AG10803 (cell line): ENCODE measurements at regions not wholly inside any gene's neighbourhood (a gene's known extent, or its start where the extent isn't known, plus 50 kb on each side); places are given as distances from the start of the nearest gene placed in this dataset.

ENCODE experiments used
- DNase-seq: peaks from one replicate; pipeline ENCODE4 v3.0.0; 2010; ENCODE audit warnings: low read depth
- H3K4me3 ChIP-seq: 2 replicates; pipeline ENCODE4 v1.5.1; 2011; ENCODE audit warnings: mild to moderate bottlenecking, low read length, control low read depth
- TF ChIP-seq, protein P1 (sequence below): conservative IDR thresholded peaks from 2 replicates; pipeline ENCODE4 v1.5.1; 2011; ENCODE audit warnings: mild to moderate bottlenecking, low read length, control low read depth, inconsistent platforms

DNA sequence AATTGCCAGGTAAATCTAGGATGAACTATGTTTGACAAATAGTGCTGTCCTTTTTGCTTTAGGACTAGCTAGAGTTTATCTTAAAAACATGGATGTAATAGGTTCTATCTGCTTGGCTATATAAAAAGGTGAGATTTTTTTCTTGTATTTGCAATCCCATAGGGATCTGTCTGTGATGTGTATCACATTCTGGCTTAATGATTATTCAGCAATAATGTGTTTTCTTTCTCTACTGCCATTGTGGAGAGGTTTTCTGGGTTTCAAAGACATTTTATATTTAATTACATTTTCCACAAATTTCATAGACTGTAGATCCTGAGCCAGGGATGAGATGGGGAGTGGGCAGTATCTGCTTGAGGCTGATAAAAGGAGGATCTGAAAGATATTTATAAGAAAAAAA is 277.8 kb upstream of the SLITRK5 start:
- DNase-seq, result no peak
- no peak overlapping the region for H3K4me3 ChIP-seq
- TF ChIP-seq, protein P1, sequence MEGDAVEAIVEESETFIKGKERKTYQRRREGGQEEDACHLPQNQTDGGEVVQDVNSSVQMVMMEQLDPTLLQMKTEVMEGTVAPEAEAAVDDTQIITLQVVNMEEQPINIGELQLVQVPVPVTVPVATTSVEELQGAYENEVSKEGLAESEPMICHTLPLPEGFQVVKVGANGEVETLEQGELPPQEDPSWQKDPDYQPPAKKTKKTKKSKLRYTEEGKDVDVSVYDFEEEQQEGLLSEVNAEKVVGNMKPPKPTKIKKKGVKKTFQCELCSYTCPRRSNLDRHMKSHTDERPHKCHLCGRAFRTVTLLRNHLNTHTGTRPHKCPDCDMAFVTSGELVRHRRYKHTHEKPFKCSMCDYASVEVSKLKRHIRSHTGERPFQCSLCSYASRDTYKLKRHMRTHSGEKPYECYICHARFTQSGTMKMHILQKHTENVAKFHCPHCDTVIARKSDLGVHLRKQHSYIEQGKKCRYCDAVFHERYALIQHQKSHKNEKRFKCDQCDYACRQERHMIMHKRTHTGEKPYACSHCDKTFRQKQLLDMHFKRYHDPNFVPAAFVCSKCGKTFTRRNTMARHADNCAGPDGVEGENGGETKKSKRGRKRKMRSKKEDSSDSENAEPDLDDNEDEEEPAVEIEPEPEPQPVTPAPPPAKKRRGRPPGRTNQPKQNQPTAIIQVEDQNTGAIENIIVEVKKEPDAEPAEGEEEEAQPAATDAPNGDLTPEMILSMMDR, result no peak

GRCh38 chr13:87398047-87398446 is 273.1 kb upstream of the SLITRK5 start:
- H3K4me3 ChIP-seq, result no peak overlapping the region
- no peak for DNase-seq
- TF ChIP-seq, protein P1, result no peak

DNA sequence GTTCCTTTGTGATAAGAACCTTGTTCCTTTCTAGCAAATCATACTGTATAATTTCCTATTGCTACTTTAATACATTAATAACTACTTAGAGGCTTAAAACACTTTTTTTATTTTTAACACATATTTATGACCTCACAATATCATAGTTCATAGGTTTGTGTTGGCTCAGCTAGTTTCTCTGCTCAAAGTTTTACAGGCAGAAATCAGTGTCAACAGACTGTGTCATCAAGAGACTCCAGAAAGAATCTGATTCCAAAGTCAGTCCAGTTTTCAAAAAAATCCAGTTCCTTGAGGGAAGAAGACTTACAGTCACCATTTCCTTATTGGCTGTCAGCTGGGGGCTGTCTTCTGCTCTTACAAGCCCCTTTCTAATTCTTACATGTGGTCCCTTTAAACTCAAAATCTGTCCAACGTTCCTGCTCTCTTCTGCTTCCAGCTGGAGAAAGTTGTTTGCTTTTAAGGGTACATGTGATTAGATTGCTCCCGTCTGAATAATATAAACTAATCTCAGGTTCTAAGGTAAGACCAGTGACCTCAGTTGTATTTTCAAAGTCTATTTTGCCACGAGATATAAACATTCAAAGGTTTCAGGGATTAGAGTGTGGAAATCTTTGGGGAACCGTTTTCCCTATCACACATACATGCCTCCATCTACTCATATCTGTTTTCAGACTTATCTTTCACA is 267.3 kb upstream of the SLITRK5 start:
- no peak for DNase-seq
- TF ChIP-seq, protein P1, result no peak

GRCh38 chr13:87426742-87427141 is 244.4 kb upstream of the SLITRK5 start:
- TF ChIP-seq, protein P1, result no peak
- no peak overlapping the region for H3K4me3 ChIP-seq
- no peak for DNase-seq

More for the DNA sequence above, 267.3 kb upstream of the SLITRK5 start:
- H3K4me3 ChIP-seq, result no peak overlapping the region

- TF ChIP-seq, protein P1, result no peak
- DNase-seq, result no peak
- no peak overlapping the region for H3K4me3 ChIP-seq
These were observed 227.0 kb upstream of the SLITRK5 start for GRCh38 chr13:87444135-87444534.

DNA sequence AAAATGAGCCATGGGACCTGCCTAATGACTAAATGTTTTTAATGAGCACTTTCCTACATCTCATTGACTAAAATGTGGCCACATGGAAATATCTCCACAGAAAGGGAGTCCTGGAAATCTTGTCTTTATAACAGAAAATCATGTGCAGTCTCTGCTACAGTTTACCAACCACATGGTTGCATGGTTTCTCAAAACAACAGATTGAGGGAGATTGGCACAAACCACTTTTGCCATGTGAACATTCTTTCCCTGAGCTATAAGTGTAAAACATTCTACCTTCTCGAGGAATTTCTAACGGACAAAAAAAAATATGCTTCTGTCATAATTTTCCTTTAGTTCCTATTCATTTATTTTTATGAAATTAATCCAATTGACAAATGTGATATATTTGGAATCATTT is 218.9 kb upstream of the SLITRK5 start:
- no peak for DNase-seq
- no peak overlapping the region for H3K4me3 ChIP-seq
- TF ChIP-seq, protein P1, result no peak

DNA sequence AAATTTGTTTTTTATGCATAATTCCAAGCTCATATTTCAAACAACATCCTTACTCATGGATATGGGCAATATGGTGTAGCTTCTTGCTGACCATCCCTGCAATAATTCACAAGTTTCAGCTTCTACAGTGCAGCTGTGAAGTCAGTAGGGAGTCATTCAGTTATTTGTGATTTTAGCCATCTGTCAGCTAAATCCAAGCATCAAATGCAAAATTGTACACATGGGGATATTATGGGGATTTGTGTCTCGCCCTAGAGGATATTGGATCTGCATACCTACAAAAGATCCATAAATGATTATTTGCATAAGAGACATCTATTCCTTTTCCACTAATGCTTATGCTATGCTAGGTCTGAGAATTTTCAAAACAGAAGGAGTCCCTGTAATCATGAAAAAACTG is 217.9 kb upstream of the SLITRK5 start:
- DNase-seq, result no peak
- H3K4me3 ChIP-seq, result no peak overlapping the region
- TF ChIP-seq, protein P1, result no peak
